MCF 10A (cell line): ENCODE measurements at regions not wholly inside any gene's neighbourhood (a gene's known extent, or its start where the extent isn't known, plus 50 kb on each side); places are given as distances from the start of the nearest gene placed in this dataset.

Experiments used
- BruUV-seq: library from RNA; stranded (reverse); fragments of 400-500 nt; replicated peaks from 2 replicates; lab custom pipeline; 2021; lab: Mats Ljungman, UMichigan
- CTCF ChIA-PET: fragments of 300-600 bp; sonication (Branson Sonifier 250); formaldehyde crosslinking; extraction: SDS; loops from one replicate; lab custom pipeline; 2021; ENCODE audit warnings: antibody characterized with exemption, inconsistent platforms; lab: Yijun Ruan, JAX
- POLR2A ChIA-PET: fragments of 300-600, 350-650 bp; sonication (Branson Sonifier 250); formaldehyde crosslinking; extraction: SDS; loops from one replicate; lab custom pipeline; 2020; ENCODE audit warnings: antibody characterized with exemption, inconsistent platforms; lab: Yijun Ruan, JAX
- DNase-seq: peaks from one replicate; pipeline ENCODE4 v3.0.0-alpha.2; 2018; ENCODE audit not compliant: unreplicated experiment
- H3K27ac Mint-ChIP-seq: one replicate; pipeline ENCODE4 v1.8.0; 2022; ENCODE audit warnings: mild to moderate bottlenecking, low read depth, mixed read lengths; ENCODE audit not compliant: unreplicated experiment
- H3K27me3 Mint-ChIP-seq: one replicate; pipeline ENCODE4 v1.8.0; 2022; ENCODE audit warnings: mixed read lengths; ENCODE audit not compliant: insufficient read depth, unreplicated experiment
- H3K36me3 Mint-ChIP-seq: one replicate; pipeline ENCODE4 v1.8.0; 2022; ENCODE audit warnings: mild to moderate bottlenecking, moderate library complexity, mixed read lengths; ENCODE audit not compliant: insufficient read depth, unreplicated experiment
- H3K4me1 Mint-ChIP-seq: one replicate; pipeline ENCODE4 v1.8.0; 2022; ENCODE audit warnings: mixed read lengths; ENCODE audit not compliant: insufficient read depth, unreplicated experiment
- H3K4me3 Mint-ChIP-seq: one replicate; pipeline ENCODE4 v1.8.0; 2022; ENCODE audit warnings: mild to moderate bottlenecking, moderate library complexity, mixed read lengths; ENCODE audit not compliant: unreplicated experiment
- H3K9me3 Mint-ChIP-seq: one replicate; pipeline ENCODE4 v1.8.0; 2022; ENCODE audit warnings: mixed read lengths; ENCODE audit not compliant: unreplicated experiment
- CTCF ChIP-seq: fragments of 200-600 bp; IDR thresholded peaks from one replicate; pipeline ENCODE4 v1.8.0; 2022; ENCODE audit warnings: antibody characterized with exemption, mild to moderate bottlenecking; ENCODE audit not compliant: unreplicated experiment
- intact Hi-C: fragments of 100-400 bp; cut with micrococcal nuclease; formaldehyde crosslinking; loops from 2 replicates; pipeline ENCODE4 v1.14.1; 2022

- CTCF ChIA-PET = no interaction called here
- BruUV-seq = no TSS peak
Observed at GRCh38 chr1:192024881-192025280, 133.4 kb upstream of the RGS18 start.

DNA sequence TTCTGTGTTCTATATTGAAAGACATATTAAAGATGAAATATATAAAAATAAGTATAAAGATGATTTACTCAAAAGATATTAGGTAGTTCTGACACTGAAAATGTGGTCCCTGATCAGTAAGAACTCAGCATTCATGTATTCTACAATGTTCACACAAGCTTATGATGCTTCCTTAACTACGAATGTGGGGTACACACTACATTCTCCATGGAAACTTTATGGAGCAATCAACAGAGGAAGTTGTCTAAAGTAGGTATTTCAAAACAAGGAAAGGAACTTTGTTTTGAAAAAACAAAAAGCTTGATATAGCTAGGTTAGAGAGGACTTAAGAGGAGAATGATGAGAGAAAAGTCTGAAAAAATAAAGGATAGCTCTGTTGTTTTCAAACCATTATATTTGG, 119.7 kb upstream of the RGS18 start:
- POLR2A ChIA-PET = interaction anchor here (0.5 kb wide), 1 partner anchor 12 kb away, joined by 3 read pairs; no protein-coding TSS in a partner anchor
- no peak for DNase-seq
- H3K27ac Mint-ChIP-seq = no peak overlapping the region
- CTCF ChIA-PET = no interaction called here
- H3K36me3 Mint-ChIP-seq = no peaks in the 10 kb centered on the region
- peaks cover 14% of the 10 kb centered on the region for H3K9me3 Mint-ChIP-seq
- H3K27me3 Mint-ChIP-seq = no peaks in the 10 kb centered on the region
- intact Hi-C loops = no loop called here
- TF ChIP-seq CTCF = no peak
- H3K4me3 Mint-ChIP-seq = no peak overlapping the region
- BruUV-seq = no TSS peak
- no peaks in the 10 kb centered on the region for H3K4me1 Mint-ChIP-seq

More at GRCh38 chr1:192024881-192025280, 133.4 kb upstream of the RGS18 start:
- Mint-ChIP-seq H3K9me3 (no peaks in the 10 kb centered on the region), H3K4me3 (no peak overlapping the region), H3K36me3 (no peaks in the 10 kb centered on the region), H3K27me3 (no peaks in the 10 kb centered on the region), H3K27ac (no peak overlapping the region), H3K4me1 (peaks cover 4% of the 10 kb centered on the region)
- intact Hi-C loops = no loop called here
- TF ChIP-seq CTCF = no peak
- DNase-seq = no peak
- POLR2A ChIA-PET = no interaction called here

DNA sequence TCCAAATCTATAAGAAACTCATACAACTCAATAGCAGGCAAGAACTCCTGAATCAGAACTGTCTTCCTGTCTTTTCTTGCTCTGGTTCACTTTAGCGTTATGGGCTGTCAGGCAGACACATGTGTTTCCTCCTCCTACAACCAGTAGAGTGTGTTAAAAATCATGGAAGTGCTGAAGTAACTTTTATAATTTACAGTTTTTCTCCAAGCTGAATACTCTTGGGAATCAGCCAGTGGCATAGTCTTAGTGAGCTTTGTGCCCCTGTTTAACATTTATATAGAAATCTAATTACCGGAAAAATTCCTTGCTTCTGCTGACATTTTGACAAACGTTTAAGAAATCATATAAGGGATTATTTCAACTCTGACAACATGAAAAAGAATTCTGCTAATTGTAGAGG, 113.1 kb upstream of the RGS18 start:
- TF ChIP-seq CTCF = no peak
- no TSS peak for BruUV-seq
- H3K27ac Mint-ChIP-seq = no peak overlapping the region
- no peak for DNase-seq
- CTCF ChIA-PET = no interaction called here
- H3K4me1 Mint-ChIP-seq = no peaks in the 10 kb centered on the region
- H3K4me3 Mint-ChIP-seq = no peak overlapping the region
- H3K27me3 Mint-ChIP-seq = no peaks in the 10 kb centered on the region
- intact Hi-C loops = no loop called here
- POLR2A ChIA-PET = no interaction called here
- peaks cover 16% of the 10 kb centered on the region for H3K9me3 Mint-ChIP-seq
- no peaks in the 10 kb centered on the region for H3K36me3 Mint-ChIP-seq

DNA sequence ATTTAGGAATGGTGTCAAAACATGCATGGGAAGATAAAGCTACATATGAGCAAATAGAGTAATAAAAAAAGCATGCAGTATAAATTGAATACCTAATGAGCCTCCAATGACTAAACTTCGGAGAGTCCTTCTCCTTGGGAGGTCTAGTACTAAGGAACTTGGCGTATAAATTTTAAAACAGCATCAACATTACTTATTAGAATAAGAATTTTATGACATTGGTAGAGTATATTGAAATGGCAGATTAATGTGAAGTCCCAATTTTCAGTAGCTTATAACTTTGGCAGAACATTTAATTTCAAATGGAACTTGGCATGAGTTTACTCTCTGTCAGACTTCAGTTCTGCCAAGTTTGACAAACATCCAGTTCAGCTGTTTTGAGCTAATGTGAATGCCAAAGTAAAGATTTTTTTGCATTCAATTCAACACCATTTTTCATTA, 104.7 kb upstream of the RGS18 start:
- no peak for TF ChIP-seq CTCF
- POLR2A ChIA-PET = no interaction called here
- CTCF ChIA-PET = interaction anchor here (1.1 kb wide), 1 partner anchor 60 kb away, joined by 4 read pairs; no protein-coding TSS in a partner anchor
- Mint-ChIP-seq H3K27ac (no peak overlapping the region), H3K36me3 (no peaks in the 10 kb centered on the region), H3K4me1 (no peaks in the 10 kb centered on the region), H3K9me3 (peaks cover 3% of the 10 kb centered on the region), H3K27me3 (no peaks in the 10 kb centered on the region), H3K4me3 (no peak overlapping the region)
- intact Hi-C loops = no loop called here
- no peak for DNase-seq
- BruUV-seq = no TSS peak
